ENCODE measurements at regions not wholly inside any gene's neighbourhood (a gene's known extent, or its start where the extent isn't known, plus 50 kb on each side); places are given as distances from the start of the nearest gene placed in this dataset.

GRCh38 chr18:76621226-76621625 is 126.2 kb upstream of the ZNF516 start:
- no peak for DNase-seq
- intact Hi-C loops (cut with DNase I; ENCODE audit: low total_unique reads) = loop anchor here (5.0 kb wide), 1 partner anchor 219 kb away; no protein-coding TSS in a partner anchor
- WGBS, 2 donors (ENCODE audit: low coverage in 1 of 2) = 28 to 39% methylated on average over 7 to 9 of the region's 9 CpGs
- Histone ChIP-seq H3K27me3 (no peaks in the 10 kb centered on the region), H3K9me3 (no peaks in the 10 kb centered on the region), H3K27ac (peak overlapping the region in 1 of 4 donors; percentile 69), H3K4me3 (peak overlapping the region in 3 of 4 donors; percentile 5 to 26 (median 14)), H3K4me1 (peaks cover 6 to 24% (median 16%) of the 10 kb centered on the region in 4 donors), H3K36me3 (no peaks in the 10 kb centered on the region)
- in situ Hi-C loops (cut with MboI; ENCODE audit: low pct_ligation_motif_present in 1 of 4, low pct_unique_long_range_greater_than_20kb in 1 of 4, low sequenced_read_pairs in 3 of 4) = no loop called here
- TF ChIP-seq POLR2A (IDR thresholded peaks at IDR 0.05) (no peak), POLR2AphosphoS5 (IDR thresholded peaks at IDR 0.05) (no peak), EP300 (IDR thresholded peaks at IDR 0.05; ENCODE audit: low read depth) (no peak)
- TF ChIP-seq, protein P1, sequence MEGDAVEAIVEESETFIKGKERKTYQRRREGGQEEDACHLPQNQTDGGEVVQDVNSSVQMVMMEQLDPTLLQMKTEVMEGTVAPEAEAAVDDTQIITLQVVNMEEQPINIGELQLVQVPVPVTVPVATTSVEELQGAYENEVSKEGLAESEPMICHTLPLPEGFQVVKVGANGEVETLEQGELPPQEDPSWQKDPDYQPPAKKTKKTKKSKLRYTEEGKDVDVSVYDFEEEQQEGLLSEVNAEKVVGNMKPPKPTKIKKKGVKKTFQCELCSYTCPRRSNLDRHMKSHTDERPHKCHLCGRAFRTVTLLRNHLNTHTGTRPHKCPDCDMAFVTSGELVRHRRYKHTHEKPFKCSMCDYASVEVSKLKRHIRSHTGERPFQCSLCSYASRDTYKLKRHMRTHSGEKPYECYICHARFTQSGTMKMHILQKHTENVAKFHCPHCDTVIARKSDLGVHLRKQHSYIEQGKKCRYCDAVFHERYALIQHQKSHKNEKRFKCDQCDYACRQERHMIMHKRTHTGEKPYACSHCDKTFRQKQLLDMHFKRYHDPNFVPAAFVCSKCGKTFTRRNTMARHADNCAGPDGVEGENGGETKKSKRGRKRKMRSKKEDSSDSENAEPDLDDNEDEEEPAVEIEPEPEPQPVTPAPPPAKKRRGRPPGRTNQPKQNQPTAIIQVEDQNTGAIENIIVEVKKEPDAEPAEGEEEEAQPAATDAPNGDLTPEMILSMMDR (IDR thresholded peaks at IDR 0.05) = no peak

DNA sequence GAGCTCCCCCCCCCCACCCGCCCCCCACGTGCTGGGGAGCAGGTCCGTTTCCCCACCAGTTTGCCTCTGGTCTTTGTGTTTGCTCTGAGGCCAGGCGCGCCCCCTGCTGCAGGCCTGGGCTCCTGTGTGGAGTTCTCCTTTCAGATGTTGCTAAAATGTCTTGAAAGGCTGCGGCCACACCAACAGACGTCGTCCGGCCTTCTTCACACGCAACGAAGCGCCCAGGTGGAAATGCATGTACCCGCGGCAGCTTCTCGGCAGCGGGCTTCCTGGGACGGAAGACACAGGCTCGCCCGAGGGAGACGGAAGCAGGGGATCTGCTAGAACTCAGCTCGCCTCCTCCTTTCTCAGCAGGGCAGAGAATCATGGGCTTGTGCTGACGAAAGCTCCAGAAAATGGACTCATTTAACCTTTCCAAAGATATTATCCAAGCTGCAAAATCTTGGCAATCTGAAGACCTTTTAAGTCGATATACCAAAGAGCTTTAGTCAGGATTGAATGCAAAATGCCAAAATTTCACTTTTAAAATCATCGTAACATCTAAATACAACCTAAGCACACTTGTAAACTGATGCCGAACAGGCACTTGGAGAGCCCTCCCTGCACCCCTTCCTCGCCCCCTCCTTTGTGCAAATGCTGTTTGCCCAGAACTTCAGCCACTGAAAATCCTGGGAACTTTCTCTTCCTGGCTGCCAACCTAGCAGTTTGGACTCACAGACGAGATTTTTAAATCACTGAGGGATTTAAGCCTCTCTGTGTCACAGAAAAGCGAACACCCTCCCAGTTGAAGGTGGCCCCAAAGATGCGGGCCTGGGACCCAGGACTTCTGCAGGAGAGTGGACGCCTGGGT is 125.5 kb upstream of the ZNF516 start:
- intact Hi-C loops (cut with DNase I; ENCODE audit: low total_unique reads) (loop anchor here (5.0 kb wide), 1 partner anchor 218 kb away; no protein-coding TSS in a partner anchor), in situ Hi-C loops (cut with MboI; ENCODE audit: low pct_ligation_motif_present in 1 of 4, low pct_unique_long_range_greater_than_20kb in 1 of 4, low sequenced_read_pairs in 3 of 4) (no loop called here)
- Histone ChIP-seq H3K36me3 (no peaks in the 10 kb centered on the region), H3K4me1 (peaks cover 6 to 24% (median 16%) of the 10 kb centered on the region in 4 donors), H3K27me3 (no peaks in the 10 kb centered on the region), H3K9me3 (no peaks in the 10 kb centered on the region), H3K27ac (peak overlapping the region; percentile 18 to 70 (median 64)), H3K4me3 (peak overlapping the region in 3 of 4 donors; percentile 14 to 39 (median 26))
- WGBS, 2 donors (ENCODE audit: low coverage in 1 of 2) = 17 to 28% methylated on average over 11 to 29 of the region's 30 CpGs
- TF ChIP-seq EP300 (IDR thresholded peaks at IDR 0.05; ENCODE audit: low read depth) (no peak), POLR2A (IDR thresholded peaks at IDR 0.05) (no peak), POLR2AphosphoS5 (IDR thresholded peaks at IDR 0.05) (no peak)
- TF ChIP-seq, protein P1 (IDR thresholded peaks at IDR 0.05) = peak; percentile 29 to 56 (median 49)
- peak; percentile 54 for DNase-seq

DNA sequence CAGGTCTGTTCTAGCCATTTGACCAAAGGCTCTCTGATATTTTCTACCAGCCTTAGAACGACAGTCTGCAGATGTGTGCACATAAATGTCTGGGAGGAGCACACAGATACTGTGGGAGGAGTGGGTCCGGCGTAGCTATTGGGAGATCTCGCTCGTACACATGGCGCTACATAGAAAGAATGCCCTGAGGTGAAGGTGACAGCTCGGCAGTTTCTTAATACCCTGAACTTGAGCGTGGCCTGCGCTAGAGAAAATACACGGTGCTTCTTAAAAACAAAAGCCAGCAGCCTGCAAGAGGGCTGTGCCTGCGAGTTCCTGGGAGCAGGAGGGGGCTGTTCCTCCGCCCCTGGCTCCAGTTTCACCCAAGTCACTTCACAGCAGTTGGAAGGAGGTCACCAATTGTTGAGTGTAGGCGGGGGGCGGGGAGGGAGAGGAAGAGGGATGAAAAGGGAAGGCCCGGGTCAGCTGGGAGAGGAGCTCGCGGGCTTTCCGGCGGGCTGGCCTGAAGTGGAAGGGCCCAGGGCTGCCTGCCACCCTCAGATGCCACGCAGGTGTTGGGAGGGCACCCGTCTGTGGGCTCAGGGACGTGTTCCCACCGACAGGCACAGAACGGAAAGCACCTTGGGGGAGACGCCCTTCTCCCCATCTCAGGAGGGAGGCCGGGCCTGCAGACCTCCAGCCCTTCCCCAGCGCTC is 124.7 kb upstream of the ZNF516 start:
- no peaks in the 10 kb centered on the region for H3K27me3 ChIP-seq
- peaks cover 6 to 24% (median 16%) of the 10 kb centered on the region in 4 donors for H3K4me1 ChIP-seq
- intact Hi-C loops (cut with DNase I; ENCODE audit: low total_unique reads) = loop anchor here (5.0 kb wide), 1 partner anchor 217 kb away; no protein-coding TSS in a partner anchor
- 27 to 47% methylated on average over 4 to 25 of the region's 27 CpGs for WGBS, 2 donors (ENCODE audit: low coverage in 1 of 2)
- no peaks in the 10 kb centered on the region for H3K9me3 ChIP-seq
- H3K36me3 ChIP-seq = no peaks in the 10 kb centered on the region
- H3K27ac ChIP-seq = peak overlapping the region; percentile 18 to 70 (median 64)
- in situ Hi-C loops (cut with MboI; ENCODE audit: low pct_ligation_motif_present in 1 of 4, low pct_unique_long_range_greater_than_20kb in 1 of 4, low sequenced_read_pairs in 3 of 4) = no loop called here
- TF ChIP-seq POLR2A (IDR thresholded peaks at IDR 0.05) (no peak), POLR2AphosphoS5 (IDR thresholded peaks at IDR 0.05) (no peak), EP300 (IDR thresholded peaks at IDR 0.05; ENCODE audit: low read depth) (no peak)
- TF ChIP-seq, protein P1 (IDR thresholded peaks at IDR 0.05) = no peak
- peak overlapping the region in 3 of 4 donors; percentile 14 to 39 (median 26) for H3K4me3 ChIP-seq
- peak; percentile 27 for DNase-seq

GRCh38 chr18:76619261-76619620 is 124.2 kb upstream of the ZNF516 start:
- Histone ChIP-seq H3K4me1 (peaks cover 6 to 24% (median 16%) of the 10 kb centered on the region in 4 donors), H3K27me3 (no peaks in the 10 kb centered on the region), H3K9me3 (no peaks in the 10 kb centered on the region), H3K4me3 (no peak overlapping the region), H3K36me3 (no peaks in the 10 kb centered on the region), H3K27ac (peak overlapping the region; percentile 18 to 70 (median 64))
- intact Hi-C loops (cut with DNase I; ENCODE audit: low total_unique reads) = no loop called here
- DNase-seq = peak; percentile 16
- 64 to 82% methylated on average over 5 to 11 of the region's 11 CpGs for WGBS, 2 donors (ENCODE audit: low coverage in 1 of 2)
- TF ChIP-seq EP300 (IDR thresholded peaks at IDR 0.05; ENCODE audit: low read depth) (no peak), POLR2A (IDR thresholded peaks at IDR 0.05) (no peak), POLR2AphosphoS5 (IDR thresholded peaks at IDR 0.05) (no peak)
- TF ChIP-seq, protein P1 (IDR thresholded peaks at IDR 0.05) = no peak
- in situ Hi-C loops (cut with MboI; ENCODE audit: low pct_ligation_motif_present in 1 of 4, low pct_unique_long_range_greater_than_20kb in 1 of 4, low sequenced_read_pairs in 3 of 4) = no loop called here

Measured in transverse colon (tissue), 4 donors.